Epithelial cell of esophagus (primary cell): ENCODE measurements at regions not wholly inside any gene's neighbourhood (a gene's known extent, or its start where the extent isn't known, plus 50 kb on each side); places are given as distances from the start of the nearest gene placed in this dataset.

Source experiments
- DNase-seq: peaks from one replicate; pipeline ENCODE4 v3.0.0; 2010; ENCODE audit warnings: low read depth
- H3K4me3 ChIP-seq: 2 replicates; pipeline ENCODE4 v1.5.1; 2011; ENCODE audit warnings: mild to moderate bottlenecking, low read length, control low read depth
- TF ChIP-seq, protein P1 (sequence below): IDR thresholded peaks from 2 replicates; pipeline ENCODE4 v1.5.1; 2011; ENCODE audit warnings: low read depth, mild to moderate bottlenecking, low read length, control low read depth, inconsistent platforms; ENCODE audit not compliant: insufficient read depth; ENCODE audit errors: missing control alignments

DNA sequence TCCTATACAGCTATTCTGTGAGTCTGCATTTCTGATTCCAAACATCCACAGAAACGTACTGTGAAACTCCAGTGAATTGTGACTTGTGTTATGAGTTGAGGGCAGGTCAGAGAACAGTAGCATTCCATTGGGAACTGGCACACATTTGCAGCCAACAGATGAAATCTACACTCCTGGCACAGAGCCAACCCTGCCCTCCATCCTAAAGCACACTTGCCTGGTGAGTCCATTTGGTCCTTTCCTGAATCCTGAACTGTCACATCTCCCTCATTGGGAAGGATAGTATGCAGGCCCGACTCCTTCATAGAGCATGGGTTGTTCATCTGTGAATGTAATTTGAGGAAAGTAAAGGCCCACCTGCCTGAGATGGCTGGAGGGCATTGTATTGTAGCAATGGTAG, 314.3 kb upstream of the RASGRP1 start:
- TF ChIP-seq, protein P1, sequence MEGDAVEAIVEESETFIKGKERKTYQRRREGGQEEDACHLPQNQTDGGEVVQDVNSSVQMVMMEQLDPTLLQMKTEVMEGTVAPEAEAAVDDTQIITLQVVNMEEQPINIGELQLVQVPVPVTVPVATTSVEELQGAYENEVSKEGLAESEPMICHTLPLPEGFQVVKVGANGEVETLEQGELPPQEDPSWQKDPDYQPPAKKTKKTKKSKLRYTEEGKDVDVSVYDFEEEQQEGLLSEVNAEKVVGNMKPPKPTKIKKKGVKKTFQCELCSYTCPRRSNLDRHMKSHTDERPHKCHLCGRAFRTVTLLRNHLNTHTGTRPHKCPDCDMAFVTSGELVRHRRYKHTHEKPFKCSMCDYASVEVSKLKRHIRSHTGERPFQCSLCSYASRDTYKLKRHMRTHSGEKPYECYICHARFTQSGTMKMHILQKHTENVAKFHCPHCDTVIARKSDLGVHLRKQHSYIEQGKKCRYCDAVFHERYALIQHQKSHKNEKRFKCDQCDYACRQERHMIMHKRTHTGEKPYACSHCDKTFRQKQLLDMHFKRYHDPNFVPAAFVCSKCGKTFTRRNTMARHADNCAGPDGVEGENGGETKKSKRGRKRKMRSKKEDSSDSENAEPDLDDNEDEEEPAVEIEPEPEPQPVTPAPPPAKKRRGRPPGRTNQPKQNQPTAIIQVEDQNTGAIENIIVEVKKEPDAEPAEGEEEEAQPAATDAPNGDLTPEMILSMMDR: no peak
- DNase-seq: no peak
- no peak overlapping the region for H3K4me3 ChIP-seq

GRCh38 chr15:38879909-38880471, 315.4 kb upstream of the RASGRP1 start:
- no peak overlapping the region for H3K4me3 ChIP-seq
- no peak for DNase-seq
- TF ChIP-seq, protein P1: no peak

DNA sequence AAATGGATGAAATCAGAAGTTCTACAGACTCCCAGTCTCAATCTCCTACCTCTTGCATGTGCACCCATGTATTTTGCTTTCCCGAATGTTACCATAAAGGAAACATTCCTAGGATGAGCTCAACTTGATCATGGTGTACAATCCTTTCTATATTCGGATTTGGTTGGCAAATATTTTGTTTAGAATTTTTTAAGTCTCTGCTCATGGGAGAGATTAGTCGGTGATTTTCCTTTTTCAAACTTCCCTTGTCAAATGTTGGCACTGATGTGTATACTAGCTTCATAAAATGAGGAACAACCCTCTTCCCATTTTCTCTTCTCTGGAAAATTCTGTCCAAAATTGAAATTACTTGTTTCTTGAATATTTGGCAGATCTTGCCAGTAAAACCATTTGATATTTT, 317.6 kb upstream of the RASGRP1 start:
- no peak overlapping the region for H3K4me3 ChIP-seq
- TF ChIP-seq, protein P1: no peak
- no peak for DNase-seq

- no peak overlapping the region for H3K4me3 ChIP-seq
- TF ChIP-seq, protein P1: no peak
- no peak for DNase-seq
Observed at GRCh38 chr15:38883987-38884386, 319.4 kb upstream of the RASGRP1 start.

- no peak for DNase-seq
- no peak overlapping the region for H3K4me3 ChIP-seq
- TF ChIP-seq, protein P1: no peak
Observed at GRCh38 chr15:38885001-38885400, 320.4 kb upstream of the RASGRP1 start.

DNA sequence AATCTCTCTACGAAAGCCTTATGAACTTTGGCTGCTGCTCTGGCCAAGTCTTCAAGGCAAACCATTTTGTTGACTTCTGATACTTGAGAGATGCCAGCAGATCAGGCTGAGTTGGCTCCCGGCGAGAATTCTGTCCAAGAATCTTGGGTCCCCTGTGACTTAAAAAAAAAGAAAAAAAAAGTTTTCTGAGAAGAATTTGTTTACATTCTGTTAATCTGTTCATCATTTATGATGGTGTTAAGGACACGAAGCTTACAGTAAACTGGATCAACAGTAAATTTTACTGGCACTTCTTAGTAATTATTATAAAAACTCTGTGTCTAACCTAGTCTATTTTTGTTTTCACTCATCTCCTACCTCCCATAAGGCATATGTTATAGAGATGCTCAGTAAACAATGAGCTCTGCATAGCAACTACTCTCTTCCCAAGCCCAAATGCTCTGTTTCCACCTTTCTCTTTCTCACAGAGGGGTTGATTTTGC, 320.9 kb upstream of the RASGRP1 start:
- no peak for DNase-seq
- H3K4me3 ChIP-seq: no peak overlapping the region
- TF ChIP-seq, protein P1: no peak
